MG63 (cell line): ENCODE measurements at regions not wholly inside any gene's neighbourhood (a gene's known extent, or its start where the extent isn't known, plus 50 kb on each side); places are given as distances from the start of the nearest gene placed in this dataset.
"Not testable (repeated sequence)": the region's sequence is repeated elsewhere in the genome, so short reads cannot be mapped to it uniquely, and the experiment has no call there.

Source experiments
- DNase-seq: peaks from one replicate; pipeline ENCODE4 v3.0.0-alpha.2; 2020
- H3K27me3 ChIP-seq: fragments of 250-450 bp; sonication (Bioruptor Pico); 2 replicates; pipeline ENCODE4 v1.5.1; 2020; ENCODE audit warnings: mild to moderate bottlenecking, moderate library complexity
- H3K36me3 ChIP-seq: fragments of 250-450 bp; sonication (Bioruptor Pico); 2 replicates; pipeline ENCODE4 v1.5.1; 2020; ENCODE audit warnings: mild to moderate bottlenecking, moderate library complexity
- H3K4me3 ChIP-seq: fragments of 250-450 bp; sonication (Bioruptor Pico); 2 replicates; pipeline ENCODE4 v1.5.1; 2020; ENCODE audit warnings: mild to moderate bottlenecking, moderate library complexity
- H3K9me3 ChIP-seq: fragments of 250-450 bp; sonication (Bioruptor Pico); 2 replicates; pipeline ENCODE4 v1.5.1; 2020; ENCODE audit warnings: mild to moderate bottlenecking, moderate library complexity

DNA sequence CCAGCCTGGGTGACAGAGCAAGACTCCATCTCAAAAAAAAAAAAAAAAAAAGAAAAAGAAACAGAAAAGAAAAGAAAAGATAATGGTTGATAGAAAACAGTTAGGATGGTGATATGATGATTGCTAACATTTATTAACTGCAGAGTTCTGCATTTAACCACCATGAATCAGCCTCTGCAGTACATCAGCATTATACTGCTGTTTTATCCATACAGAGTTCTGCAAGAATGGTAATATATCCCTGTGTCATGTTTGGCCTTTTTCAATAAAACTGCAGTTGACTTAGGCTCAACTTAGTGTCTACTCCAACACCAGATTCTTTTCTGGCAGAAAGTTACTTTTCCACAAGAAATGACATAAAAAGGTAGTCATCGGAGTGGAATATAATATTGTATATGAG is 62.6 kb downstream of the DUSP6 start:
- no peaks in the 10 kb centered on the region for H3K36me3 ChIP-seq
- no peak overlapping the region for H3K4me3 ChIP-seq
- no peaks in the 10 kb centered on the region for H3K9me3 ChIP-seq
- no peaks in the 10 kb centered on the region for H3K27me3 ChIP-seq
- no peak for DNase-seq

DNA sequence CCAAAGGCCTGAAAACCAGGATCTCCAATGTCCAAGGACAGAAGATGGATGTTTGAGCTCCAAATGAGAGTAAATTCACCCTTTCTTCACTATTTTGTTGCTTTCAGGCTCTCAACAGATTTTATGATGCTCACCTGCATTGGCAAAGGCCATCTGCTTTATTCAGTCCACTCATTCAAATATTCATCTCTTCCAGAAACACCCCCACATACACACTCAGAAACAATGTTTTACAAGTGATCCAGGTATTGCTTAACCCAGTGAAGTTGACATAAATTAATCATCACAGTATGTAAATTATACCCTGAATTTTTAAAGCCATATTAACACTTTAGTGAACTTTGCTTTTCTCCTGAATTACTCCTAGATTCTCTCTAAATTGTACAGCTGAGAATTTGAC is 63.3 kb downstream of the DUSP6 start:
- Histone ChIP-seq H3K9me3 (no peaks in the 10 kb centered on the region), H3K4me3 (no peak overlapping the region), H3K36me3 (no peaks in the 10 kb centered on the region), H3K27me3 (no peaks in the 10 kb centered on the region)
- DNase-seq = no peak

DNA sequence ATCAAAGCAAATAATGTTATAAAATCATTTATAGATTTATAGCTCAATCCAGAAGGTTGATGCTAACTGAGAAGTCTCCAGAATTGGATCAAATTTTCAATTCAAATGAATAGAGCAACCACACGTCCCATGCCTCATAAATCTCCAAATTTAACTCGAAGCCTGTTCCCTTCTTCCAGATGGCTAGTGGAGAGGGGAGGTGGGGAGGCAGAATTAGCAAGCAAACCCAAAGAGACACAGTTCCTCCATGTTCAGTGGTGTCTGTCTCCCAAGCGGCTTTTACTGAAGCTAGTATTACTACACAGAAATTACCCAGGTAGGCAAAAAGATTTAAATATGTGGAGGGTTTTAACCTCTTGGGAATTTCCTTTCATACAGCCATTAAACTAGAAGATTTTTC is 65.8 kb downstream of the DUSP6 start:
- Histone ChIP-seq H3K4me3 (no peak overlapping the region), H3K27me3 (no peaks in the 10 kb centered on the region), H3K36me3 (no peaks in the 10 kb centered on the region), H3K9me3 (no peaks in the 10 kb centered on the region)
- no peak for DNase-seq

DNA sequence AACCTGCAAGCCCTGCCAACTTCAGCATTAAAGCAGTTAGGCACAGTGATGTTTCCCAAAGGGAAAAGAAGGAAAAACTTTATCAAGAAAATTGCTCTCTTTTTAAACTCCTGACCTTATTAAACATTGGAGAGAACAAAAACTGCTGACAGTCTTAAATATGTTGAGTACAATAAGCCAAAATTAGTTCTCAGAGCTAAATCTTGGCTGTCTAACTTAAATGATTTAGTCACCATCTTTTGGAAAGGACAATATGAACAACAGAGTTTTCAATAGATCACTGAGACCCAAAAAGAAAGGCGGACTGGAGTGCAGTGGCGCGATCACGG is 70.8 kb downstream of the DUSP6 start:
- no peak for DNase-seq
- no peaks in the 10 kb centered on the region for H3K9me3 ChIP-seq
- H3K36me3 ChIP-seq = no peaks in the 10 kb centered on the region
- no peak overlapping the region for H3K4me3 ChIP-seq
- H3K27me3 ChIP-seq = no peaks in the 10 kb centered on the region

DNA sequence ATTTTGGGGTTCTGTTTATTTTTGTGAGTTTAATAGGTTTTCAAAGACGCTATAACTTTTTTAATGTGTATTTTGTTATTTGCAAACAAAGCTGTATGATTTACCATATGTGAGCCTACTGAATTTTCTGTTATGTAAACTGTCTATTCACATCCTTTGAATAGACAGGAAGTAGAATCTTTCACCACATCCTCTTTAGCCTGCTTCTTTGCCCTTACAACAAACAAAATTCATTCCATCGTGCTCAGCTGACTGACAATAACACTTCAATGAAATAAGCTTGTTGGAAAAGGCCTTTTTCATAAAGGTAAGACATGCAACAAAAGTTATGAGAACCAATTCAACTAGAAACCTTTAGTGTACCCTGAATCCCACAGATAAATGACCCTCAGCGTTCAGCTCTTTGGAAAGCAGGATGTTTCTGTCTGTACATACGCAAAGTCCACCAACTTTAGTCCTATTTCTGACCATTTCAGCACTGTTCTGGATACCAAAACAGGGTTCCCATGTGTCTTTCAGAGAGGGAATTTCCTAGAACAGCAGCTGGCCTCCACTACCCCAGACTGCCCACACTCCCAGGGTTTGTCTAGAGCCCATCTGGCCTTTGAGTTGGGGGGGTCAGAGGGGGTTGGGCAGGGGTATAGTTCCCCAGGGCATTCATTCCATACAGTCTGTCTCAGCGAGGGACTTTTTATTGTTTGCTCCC is 71.3 kb downstream of the DUSP6 start:
- Histone ChIP-seq H3K4me3 (no peak overlapping the region), H3K36me3 (no peaks in the 10 kb centered on the region), H3K27me3 (no peaks in the 10 kb centered on the region), H3K9me3 (no peaks in the 10 kb centered on the region)
- no peak for DNase-seq

DNA sequence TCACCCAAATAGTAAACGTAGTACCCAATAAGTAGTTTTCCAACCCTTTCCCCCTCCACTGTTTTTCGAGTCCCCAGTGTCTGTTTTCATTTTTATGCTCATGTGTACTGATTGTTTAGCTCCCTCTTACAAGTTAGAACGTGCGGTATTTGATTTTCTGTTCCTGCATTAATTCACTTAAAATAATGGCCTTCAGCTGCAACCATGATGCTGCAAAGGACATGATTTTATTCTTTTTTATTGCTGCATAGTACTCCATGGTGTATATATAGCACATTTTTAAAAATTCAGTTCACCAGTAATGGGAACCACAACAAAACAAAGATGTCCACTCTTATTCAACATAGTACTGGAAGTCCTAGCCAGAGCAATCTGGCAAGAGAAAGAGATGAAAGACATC is 72.8 kb downstream of the DUSP6 start:
- no peak overlapping the region for H3K4me3 ChIP-seq
- no peak for DNase-seq
- no peaks in the 10 kb centered on the region for H3K36me3 ChIP-seq
- H3K27me3 ChIP-seq = no peaks in the 10 kb centered on the region
- no peaks in the 10 kb centered on the region for H3K9me3 ChIP-seq

DNA sequence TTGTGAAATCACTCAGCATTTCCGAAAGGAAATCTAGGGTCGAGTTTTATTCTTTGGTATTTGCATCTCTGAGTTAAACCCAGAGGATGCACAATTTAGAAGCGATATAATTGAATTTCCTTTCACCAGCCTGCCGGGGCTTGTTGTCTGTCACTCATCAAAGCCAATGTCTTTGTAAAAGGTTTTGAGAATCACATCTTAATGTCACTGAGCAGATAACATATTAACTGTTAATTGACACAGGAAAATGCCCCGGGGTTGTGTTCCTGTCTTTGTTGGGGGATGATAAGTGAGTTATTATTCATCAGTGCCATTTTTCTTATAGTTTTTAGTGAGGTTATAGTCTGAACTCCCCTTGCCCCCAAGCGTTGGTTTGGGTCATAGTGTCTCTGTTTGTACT is 73.4 kb downstream of the DUSP6 start:
- Histone ChIP-seq H3K36me3 (no peaks in the 10 kb centered on the region), H3K9me3 (no peaks in the 10 kb centered on the region), H3K27me3 (no peaks in the 10 kb centered on the region), H3K4me3 (no peak overlapping the region)
- DNase-seq = no peak

DNA sequence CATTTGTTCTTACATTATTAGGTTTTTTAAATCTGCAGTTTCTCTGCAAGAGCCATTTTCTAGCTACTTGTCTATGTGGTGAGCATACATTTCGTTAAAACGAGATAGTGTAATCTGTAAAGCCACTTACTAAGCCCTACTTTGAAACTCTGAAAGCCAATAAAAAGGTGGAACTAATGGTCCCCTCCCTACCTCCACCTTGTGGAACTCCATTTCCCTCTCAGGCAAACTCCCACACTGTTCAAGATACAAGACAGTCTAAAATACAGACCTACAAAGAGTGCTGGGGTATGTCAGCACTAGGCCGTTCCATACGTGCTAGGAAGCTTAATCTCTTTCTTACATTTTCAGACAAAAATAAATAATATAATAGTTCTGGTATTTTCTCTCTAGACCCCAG is 74.1 kb downstream of the DUSP6 start:
- Histone ChIP-seq H3K36me3 (no peaks in the 10 kb centered on the region), H3K9me3 (no peaks in the 10 kb centered on the region), H3K27me3 (no peaks in the 10 kb centered on the region), H3K4me3 (no peak overlapping the region)
- no peak for DNase-seq

DNA sequence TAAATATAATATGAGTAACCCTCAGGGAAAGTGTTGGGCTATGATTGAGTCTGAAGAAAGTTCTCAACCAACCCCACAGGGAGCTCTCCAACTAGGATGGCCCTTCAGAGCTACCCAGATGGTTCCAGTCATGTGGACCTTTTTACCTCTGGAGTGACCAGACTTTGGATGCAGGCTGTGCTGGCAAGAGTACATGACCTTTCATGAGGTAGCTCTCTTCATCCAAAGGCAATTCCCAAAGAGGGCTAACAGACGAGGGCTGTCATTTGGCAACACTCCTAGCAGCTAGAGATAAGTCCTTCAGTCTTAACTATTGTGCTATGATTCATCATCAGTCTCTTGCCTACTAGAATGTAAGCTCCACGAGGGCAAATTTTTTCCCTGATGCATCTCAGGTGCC is 75.4 kb downstream of the DUSP6 start:
- Histone ChIP-seq H3K27me3 (no peaks in the 10 kb centered on the region), H3K36me3 (no peaks in the 10 kb centered on the region), H3K4me3 (no peak overlapping the region), H3K9me3 (no peaks in the 10 kb centered on the region)
- no peak for DNase-seq

DNA sequence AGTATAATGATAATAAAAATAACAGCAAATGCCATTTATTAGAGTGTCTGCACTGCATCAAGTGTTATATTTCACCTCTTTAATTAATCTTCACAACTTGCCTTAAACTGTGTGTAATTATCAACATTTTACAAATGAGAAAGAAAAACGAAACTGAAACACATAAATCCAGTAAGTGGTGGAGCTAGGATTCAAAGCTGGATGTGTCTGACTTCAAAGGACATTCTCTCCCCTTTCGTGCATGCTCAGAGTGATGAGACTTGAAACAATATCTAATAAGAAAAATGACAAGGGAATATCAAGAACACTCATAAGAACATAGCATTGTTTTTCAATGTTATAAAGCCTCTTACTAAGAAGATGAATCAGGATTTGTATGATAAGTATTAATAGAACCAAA is 78.8 kb downstream of the DUSP6 start:
- H3K4me3 ChIP-seq = no peak overlapping the region
- DNase-seq = no peak
- H3K27me3 ChIP-seq = no peaks in the 10 kb centered on the region
- no peaks in the 10 kb centered on the region for H3K9me3 ChIP-seq
- H3K36me3 ChIP-seq = no peaks in the 10 kb centered on the region

DNA sequence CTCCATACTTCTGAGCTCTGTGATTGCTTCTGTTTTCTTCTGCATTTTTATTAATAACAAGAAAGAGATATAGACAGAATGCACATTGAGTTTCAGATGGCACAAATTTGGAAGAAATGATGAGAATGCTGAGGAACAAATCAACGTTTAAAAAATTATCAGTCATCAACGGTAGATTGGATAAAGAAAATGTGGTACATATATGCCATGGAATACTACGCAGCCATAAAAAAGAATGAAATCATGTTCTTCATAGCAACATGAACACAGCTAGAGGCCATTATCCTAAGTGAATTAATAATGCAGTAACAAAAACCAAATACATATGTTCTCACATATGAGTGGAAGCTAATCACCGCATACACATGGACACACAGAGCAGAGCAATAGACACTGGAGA is 81.8 kb downstream of the DUSP6 start:
- H3K9me3 ChIP-seq = no peaks in the 10 kb centered on the region
- no peak for DNase-seq
- H3K4me3 ChIP-seq = no peak overlapping the region
- no peaks in the 10 kb centered on the region for H3K27me3 ChIP-seq
- no peaks in the 10 kb centered on the region for H3K36me3 ChIP-seq

DNA sequence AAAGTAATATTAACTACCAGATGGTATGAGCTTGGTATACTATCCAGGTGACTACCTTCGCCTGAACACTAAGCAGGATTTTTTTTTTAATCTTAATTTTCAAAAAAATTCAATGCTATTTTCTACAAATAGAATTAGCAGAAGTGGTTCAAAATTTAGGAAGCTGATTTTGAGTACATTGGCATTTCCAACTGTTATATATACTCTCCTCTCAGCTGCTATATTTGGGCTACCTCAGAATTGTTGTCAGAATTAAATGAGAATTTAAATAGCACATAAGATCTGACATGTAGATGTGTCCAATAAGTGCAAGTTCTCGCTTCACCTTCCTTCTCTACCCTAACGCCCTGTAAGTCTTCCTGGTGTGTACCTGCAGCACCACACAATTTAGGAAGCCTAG is 83.1 kb downstream of the DUSP6 start:
- Histone ChIP-seq H3K9me3 (no peaks in the 10 kb centered on the region), H3K36me3 (no peaks in the 10 kb centered on the region), H3K27me3 (no peaks in the 10 kb centered on the region), H3K4me3 (no peak overlapping the region)
- no peak for DNase-seq

DNA sequence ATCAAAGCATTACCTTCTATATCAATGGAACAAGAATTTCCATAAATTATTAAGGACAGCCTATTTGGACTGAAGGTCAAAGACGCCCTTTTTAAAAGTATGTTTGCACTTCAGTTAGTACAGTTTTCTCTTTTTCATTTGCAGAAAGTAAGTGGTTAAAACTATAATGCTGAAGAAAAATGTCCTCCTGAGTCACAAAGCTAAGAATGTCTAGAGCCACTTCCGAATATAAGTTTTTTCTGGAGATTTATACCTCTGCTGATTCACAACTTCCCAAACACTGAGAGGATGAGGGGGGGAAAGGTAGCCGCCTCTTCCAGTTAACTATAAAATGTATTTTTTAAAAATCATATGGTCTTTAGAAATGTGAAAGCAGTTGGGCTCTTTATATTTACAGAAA is 84.9 kb downstream of the DUSP6 start:
- no peaks in the 10 kb centered on the region for H3K36me3 ChIP-seq
- no peak for DNase-seq
- H3K4me3 ChIP-seq = no peak overlapping the region
- no peaks in the 10 kb centered on the region for H3K9me3 ChIP-seq
- no peaks in the 10 kb centered on the region for H3K27me3 ChIP-seq

DNA sequence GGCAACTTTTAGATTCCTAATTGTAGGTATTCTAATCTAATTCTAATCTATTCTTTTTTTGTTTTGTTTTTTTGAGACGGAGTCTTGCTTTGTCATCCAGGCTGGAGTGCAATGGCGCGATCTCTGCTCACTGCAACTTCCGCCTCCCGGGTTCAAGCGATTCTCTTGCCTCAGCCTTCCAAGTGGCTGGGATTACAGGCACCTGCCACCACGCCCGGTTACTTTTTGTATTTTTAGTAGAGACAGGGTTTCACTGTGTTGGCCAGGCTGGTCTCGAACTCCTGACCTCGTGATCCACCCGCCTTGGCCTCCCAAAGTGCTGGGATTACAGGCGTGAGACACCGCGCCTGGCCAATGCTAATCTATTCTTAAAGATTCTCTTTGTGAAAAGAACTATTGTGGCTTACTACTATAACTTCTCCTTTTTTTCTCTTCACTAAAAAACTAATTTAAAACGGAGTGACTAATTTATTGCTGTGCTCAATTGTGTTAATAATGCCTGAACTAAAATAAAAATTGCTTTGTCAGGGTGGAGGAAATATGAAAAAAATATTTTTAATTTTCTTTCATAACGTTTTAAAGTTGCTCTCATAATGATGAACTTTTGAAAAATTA is 85.6 kb downstream of the DUSP6 start:
- not testable (repeated sequence) for H3K27me3 ChIP-seq, DNase-seq, H3K4me3 ChIP-seq, H3K36me3 ChIP-seq, H3K9me3 ChIP-seq

DNA sequence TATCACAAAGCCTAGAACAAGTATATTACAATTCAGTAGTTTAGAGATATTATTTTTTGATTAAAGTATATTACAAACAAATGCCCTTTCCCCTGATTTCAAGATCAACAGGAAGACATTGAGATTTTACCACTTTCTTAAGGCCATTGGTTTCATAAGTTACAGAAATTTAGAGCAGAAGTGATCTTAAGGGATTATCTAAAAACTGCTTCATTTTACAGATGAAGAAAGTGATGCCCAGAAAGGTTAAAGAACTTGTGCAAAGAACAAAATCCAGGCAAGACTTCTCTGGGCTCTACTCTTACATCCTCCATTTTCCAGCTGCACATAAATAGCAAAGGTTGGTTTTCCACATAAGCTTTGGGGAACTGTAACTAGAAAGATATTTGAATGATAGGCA is 87.5 kb downstream of the DUSP6 start:
- H3K4me3 ChIP-seq = no peak overlapping the region
- no peaks in the 10 kb centered on the region for H3K9me3 ChIP-seq
- H3K36me3 ChIP-seq = no peaks in the 10 kb centered on the region
- DNase-seq = no peak
- H3K27me3 ChIP-seq = no peaks in the 10 kb centered on the region

DNA sequence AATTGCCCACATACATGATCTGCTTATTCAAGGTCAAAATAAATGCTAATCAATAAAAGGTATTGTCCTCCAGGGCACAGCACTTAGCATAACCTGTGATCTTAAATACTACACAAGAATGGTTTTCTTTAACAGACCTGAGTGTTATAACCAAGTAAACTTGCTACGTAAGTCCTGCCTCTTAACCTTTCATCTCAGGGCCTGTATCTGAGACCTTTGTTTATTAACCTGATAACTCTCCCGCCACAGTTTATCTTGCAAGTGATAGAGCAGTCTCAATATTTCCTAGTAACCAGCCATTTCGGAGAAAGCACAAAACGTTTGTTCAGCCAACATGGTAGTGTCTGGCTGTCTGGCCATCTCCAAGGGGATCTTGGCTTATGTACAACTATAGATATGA is 88.4 kb downstream of the DUSP6 start:
- Histone ChIP-seq H3K4me3 (no peak overlapping the region), H3K36me3 (no peaks in the 10 kb centered on the region), H3K9me3 (no peaks in the 10 kb centered on the region), H3K27me3 (no peaks in the 10 kb centered on the region)
- DNase-seq = no peak

DNA sequence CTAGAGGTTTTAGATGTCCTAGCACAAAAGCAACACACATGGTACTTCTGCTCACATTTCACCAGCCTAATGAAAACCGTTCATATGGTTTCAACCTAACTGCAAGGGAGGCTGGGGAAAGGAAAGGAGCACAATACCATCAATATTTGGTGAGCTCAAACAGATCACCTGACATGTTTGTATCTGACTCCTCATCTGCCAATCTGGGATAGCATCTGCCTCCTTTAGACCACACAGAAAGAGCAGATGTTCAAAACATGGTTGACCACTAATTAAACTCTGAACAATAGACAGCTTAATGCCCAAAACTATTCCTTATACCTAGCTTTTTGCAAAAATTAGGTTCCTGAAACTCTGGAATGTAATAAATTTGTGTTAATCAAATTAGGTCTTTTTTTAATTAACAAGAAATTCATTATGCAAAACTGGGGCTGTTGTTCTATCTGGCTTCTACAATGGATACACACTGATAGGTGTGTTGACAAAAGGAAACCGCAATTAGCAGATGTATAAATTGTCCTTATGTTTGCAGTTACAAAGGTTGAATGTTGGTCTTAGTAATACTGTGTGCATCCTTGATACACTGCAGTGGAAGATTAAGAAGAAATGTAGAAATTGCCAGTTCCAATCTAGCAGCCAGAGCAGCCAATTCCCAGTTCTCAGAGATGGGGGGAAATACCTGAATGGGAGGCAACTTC is 89.3 kb downstream of the DUSP6 start:
- no peaks in the 10 kb centered on the region for H3K36me3 ChIP-seq
- 0 out of 2 replicates have a peak, but pooled peaks cover 2% of the 10 kb centered on the region for H3K9me3 ChIP-seq
- H3K4me3 ChIP-seq = no peak overlapping the region
- no peak for DNase-seq
- H3K27me3 ChIP-seq = no peaks in the 10 kb centered on the region

DNA sequence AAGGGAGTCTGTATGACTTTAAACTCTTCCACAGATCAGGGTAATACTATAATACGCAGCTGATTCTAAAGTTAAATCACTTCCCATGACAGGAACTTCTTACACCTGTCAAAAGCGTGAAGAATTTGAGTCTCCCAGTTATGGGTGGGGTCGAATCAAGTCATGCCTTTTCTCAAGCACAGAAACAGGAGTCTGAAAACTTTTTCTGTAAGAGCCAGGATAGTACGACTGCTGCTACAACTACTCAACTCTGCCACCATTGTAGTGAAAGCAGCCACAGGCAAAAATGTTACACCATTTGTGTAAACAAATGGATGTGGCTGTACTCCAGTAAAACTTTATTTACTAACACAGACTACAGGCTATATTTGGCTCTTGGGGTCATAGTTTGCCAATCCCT is 90.3 kb downstream of the DUSP6 start:
- Histone ChIP-seq H3K27me3 (no peaks in the 10 kb centered on the region), H3K4me3 (no peak overlapping the region), H3K36me3 (no peaks in the 10 kb centered on the region), H3K9me3 (0 out of 2 replicates have a peak, but pooled peaks cover 2% of the 10 kb centered on the region)
- DNase-seq = no peak
